Endothelial cell of umbilical vein (primary cell): ENCODE measurements at regions not wholly inside any gene's neighbourhood (a gene's known extent, or its start where the extent isn't known, plus 50 kb on each side); places are given as distances from the start of the nearest gene placed in this dataset.

Source experiments
- EZH2 ChIP-seq: IDR thresholded peaks from 2 replicates; pipeline ENCODE4 v1.6.1; 2012; ENCODE audit warnings: borderline replicate concordance, low read depth, mild to moderate bottlenecking, moderate library complexity, low read length, inconsistent platforms; ENCODE audit not compliant: severe bottlenecking
- GATA2 ChIP-seq: IDR thresholded peaks from 2 replicates; pipeline ENCODE4 v1.7.0; 2011; ENCODE audit warnings: low read depth, mild to moderate bottlenecking, moderate library complexity, mixed read lengths, low read length; ENCODE audit not compliant: insufficient read length, insufficient read depth
- JUN ChIP-seq: IDR thresholded peaks from 2 replicates; pipeline ENCODE4 v1.6.1; 2011; ENCODE audit warnings: borderline replicate concordance, low read depth; ENCODE audit not compliant: insufficient read length, insufficient read depth
- POLR2A ChIP-seq: IDR thresholded peaks from 2 replicates; pipeline ENCODE4 v1.6.1; 2012; ENCODE audit warnings: low read depth, mild to moderate bottlenecking, control low read depth, low read length
- POLR2AphosphoS5 ChIP-seq: IDR thresholded peaks from 2 replicates; pipeline ENCODE4 v1.6.1; 2012; ENCODE audit warnings: low read depth, mild to moderate bottlenecking, control low read depth, low read length, moderate library complexity; ENCODE audit not compliant: insufficient read depth
- TF ChIP-seq, protein P1 (sequence below), 2 donors: IDR thresholded peaks; 1 replicate in 1 of 2; 2 replicates in 1 of 2; pipeline ENCODE4 v1.5.1; 2011; ENCODE audit warnings: low read length in 2 of 2, mild to moderate bottlenecking in 2 of 2, moderate library complexity in 2 of 2, control low read depth in 1 of 2, inconsistent platforms in 1 of 2, low read depth in 1 of 2; ENCODE audit not compliant: insufficient read depth in 1 of 2; ENCODE audit errors: extremely low read depth in 1 of 2

GRCh38 chr14:94868772-94869072 is 98.8 kb upstream of the GSC start:
- TF ChIP-seq POLR2AphosphoS5 (no peak), POLR2A (no peak), EZH2 (no peak), GATA2 (no peak), JUN (no peak)
- TF ChIP-seq, protein P1, sequence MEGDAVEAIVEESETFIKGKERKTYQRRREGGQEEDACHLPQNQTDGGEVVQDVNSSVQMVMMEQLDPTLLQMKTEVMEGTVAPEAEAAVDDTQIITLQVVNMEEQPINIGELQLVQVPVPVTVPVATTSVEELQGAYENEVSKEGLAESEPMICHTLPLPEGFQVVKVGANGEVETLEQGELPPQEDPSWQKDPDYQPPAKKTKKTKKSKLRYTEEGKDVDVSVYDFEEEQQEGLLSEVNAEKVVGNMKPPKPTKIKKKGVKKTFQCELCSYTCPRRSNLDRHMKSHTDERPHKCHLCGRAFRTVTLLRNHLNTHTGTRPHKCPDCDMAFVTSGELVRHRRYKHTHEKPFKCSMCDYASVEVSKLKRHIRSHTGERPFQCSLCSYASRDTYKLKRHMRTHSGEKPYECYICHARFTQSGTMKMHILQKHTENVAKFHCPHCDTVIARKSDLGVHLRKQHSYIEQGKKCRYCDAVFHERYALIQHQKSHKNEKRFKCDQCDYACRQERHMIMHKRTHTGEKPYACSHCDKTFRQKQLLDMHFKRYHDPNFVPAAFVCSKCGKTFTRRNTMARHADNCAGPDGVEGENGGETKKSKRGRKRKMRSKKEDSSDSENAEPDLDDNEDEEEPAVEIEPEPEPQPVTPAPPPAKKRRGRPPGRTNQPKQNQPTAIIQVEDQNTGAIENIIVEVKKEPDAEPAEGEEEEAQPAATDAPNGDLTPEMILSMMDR (IDR thresholded peaks at IDR 0.05; ENCODE audit: extremely low read depth in 1 of 2, insufficient read depth in 1 of 2, low read depth in 1 of 2, low read length in 2 of 2) = no peak
